ENCODE measurements at regions not wholly inside any gene's neighbourhood (a gene's known extent, or its start where the extent isn't known, plus 50 kb on each side); places are given as distances from the start of the nearest gene placed in this dataset.
"Not testable (repeated sequence)": the region's sequence is repeated elsewhere in the genome, so short reads cannot be mapped to it uniquely, and the experiment has no call there.

DNA sequence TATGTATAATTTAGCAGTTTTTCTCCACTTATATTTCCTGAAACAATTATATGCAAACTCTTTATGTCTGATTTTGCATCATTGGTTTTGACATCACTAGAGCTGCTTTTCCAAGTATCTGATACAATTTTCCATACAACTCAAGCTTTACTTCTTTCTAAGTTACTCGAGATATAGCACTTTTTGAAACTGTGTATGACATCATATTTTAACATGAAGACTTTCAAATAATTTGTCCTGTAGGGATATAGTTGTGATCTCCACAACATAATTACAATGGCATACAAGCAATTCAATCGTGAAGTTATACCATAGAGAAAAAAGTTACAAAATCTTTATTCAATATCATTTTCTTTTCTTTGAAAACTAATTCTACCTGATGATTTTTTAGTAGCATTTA lies 173.0 kb downstream of the LEPR start:
- DNase-seq, result no peak

DNA sequence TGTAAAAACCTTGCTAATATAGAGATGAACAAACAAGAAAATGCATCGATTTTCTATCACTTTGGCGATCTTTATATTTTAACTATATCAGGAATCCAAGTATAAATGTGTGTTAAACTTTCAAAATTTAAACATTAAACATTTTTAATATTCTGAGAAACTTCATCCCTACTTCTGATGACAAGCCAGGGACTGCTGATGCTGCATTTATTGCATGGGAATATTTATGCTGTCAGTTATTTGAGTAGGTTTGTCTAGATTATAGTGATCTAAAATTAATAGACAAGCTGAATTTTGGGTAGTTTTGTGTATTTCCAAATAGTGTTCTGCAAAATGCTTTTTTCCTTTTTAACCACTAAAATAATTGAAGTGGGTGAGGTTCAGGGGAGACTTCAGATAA lies 175.3 kb downstream of the LEPR start:
- no peak for DNase-seq

DNA sequence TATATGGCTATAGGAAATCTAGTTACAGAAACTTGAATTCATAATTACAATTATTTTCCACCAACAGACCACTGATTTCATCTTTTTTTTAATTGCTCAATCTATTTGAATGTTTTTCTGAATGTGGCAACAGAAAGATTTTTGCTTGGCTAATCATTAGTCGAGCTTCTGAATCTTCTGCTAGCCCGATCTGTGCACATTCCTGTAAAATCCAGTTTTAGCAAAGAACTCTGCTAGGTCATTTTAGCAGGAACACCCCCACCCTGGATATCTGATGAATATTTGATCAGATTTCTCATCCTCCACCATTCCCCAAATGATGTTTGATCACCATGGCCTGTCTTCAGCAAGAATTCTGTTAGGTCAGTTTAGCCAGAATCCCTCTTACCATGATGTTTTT lies 176.3 kb downstream of the LEPR start:
- DNase-seq, result no peak

DNA sequence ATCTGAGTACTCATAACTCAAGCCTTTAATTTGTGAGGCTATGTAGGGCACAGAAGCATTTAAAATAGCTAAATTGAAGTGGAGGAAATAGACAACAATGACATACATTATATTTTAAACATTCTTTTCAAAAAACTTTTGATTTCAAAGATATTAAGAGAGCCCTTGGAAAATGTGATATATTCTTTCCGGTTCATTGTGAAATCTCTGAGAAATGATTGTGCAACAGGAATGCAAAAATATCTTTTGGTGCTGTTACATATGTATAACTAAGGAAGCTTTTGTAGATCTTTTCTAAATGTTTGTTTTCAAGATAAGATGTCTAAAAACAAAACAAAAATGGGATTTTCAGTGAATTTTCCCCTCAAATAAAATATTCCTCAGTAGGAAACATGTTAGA lies 185.2 kb downstream of the LEPR start:
- DNase-seq, result no peak

DNA sequence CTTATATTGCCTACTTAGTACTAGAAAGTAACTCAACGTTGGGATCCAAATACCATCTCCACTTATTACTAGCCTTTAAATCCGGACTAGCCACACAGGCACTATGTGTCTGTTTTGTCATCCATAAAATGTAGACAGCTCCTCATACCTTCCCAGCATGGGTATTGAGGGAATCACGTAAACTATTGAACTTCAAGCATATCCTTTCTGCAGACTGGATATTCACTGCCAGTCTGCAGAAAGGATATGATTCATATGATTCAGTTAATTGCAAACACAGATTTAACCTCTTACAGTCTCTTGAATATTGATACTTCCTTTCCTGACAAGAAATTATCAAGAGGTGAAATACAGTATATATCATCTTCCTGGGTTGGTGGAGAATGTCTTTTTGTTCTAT lies 186.0 kb downstream of the LEPR start:
- DNase-seq, result no peak

DNA sequence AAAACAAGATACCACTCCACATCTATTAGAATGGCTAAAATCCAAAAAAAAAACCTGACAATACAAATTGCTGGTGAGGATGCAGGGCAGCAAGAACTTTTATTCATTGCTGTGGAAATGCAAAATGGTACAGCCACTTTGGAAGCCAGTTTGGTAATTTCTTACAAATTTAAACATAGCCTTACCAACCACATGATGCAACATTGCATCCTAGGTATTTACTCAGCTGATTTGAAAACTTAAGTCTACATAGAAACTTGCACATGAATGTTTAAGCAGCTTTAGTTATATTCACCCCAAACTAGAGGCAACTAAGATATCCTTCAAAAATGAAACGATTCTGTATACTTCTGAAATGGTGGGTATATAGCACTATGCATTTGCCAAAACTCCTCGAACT lies 178.8 kb upstream of the PDE4B start:
- no peak for DNase-seq

DNA sequence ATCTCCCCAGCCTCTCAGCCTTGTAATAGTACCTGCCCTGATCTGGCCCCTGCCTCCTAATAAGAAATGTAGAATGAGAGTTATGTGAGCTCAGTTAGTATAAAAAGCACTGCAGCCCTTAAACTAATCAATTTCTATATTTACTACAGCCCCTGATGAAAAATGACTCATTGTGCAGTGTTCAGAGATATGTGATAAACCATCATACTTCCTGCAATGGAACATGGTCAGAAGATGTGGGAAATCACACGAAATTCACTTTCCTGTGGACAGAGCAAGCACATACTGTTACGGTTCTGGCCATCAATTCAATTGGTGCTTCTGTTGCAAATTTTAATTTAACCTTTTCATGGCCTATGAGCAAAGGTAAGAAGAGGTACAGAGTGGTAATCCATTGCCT lies 176.8 kb upstream of the PDE4B start:
- DNase-seq, result no peak

DNA sequence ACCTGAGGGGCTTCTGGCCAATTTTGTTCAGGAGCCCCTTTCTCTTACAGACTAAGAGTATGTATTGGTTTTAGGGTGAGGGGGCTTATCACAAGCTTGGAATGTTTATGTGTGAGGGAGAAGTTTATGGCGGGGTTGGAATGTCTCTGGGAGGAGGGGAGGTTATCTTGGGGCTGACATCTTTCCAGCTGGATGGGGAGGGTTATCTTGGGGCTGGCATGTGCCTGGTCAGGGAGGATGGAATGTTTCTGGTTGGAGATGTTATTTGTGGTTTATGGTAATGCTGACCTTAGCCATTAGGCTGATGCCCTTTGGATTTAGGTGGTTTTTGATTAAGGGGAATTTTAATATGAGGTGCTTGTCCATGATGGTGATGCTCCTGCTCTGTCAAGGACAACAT lies 171.0 kb upstream of the PDE4B start:
- not testable (repeated sequence) for DNase-seq

DNA sequence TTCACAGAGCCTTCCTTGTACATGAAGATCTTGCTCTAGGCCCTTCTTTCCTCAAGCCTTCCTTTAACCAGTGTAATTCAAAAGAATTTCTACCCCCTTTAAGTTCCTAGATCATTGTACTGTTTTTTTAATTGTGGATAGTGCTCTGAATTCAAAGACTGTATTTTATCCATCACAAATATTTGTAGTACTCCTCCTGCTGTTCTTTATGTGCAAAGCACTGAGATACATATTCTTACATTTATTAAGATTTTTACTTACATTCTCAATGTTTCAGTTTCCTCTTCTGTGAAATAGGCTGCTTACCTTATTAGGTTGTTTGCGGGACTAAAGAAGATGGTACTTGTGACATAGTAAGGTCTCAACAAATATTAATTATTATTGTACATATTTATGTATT lies 168.8 kb upstream of the PDE4B start:
- no peak for DNase-seq

DNA sequence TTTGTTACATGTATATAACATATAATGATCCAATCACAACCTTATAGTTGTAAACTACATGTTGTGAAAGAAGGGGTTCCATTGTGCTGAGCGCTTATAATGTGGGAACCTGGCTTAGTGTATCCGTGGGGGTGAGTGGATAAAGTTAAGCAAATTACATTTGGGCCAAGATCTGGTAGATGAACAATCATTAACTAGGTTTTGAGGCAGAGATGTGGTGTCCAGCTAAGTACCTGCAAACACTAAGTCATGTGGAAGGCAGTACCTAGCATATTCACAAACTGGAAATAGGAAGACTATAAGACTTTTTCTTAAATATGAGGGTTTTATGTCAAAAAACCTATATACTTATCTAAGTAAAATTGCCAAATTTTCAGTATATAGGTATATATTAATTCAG lies 167.2 kb upstream of the PDE4B start:
- DNase-seq, result no peak

DNA sequence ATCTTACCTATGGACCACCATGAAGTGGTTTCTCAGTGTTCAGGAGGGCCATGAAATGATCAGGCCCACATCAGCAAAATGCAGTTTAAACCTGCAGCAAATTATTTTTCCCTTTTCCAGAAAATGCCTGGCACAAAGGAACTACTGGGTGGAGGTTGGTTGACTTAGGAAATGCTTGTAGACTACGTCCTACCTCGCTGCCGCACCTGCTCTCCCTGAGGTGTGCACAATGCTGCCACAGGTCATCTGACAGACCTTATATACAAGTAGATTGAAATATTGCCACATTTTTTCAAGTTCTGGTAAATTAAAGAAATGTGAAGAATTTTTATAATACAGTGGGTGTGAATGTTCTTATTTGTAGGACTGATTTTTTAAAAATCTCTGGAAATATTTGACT lies 166.7 kb upstream of the PDE4B start:
- DNase-seq, result no peak

DNA sequence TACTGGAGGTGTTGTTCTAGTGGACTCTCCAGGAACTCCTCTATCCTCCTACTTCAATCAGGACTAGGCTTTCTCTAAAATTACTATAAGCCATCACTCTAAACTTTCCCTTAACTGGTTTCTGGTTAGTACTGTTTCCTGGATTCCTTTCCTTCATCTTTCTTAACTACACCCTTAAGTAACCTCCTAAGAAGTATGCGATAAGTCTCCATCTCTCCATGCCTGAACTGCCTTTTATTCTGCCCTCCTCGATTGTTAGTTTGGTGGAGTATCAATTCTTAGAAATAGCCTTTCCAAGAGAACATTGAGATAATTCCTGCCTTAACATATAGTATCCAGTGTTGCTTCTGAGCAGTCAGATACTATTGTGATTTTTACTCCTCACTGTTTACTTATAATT lies 162.9 kb upstream of the PDE4B start:
- DNase-seq, result no peak

DNA sequence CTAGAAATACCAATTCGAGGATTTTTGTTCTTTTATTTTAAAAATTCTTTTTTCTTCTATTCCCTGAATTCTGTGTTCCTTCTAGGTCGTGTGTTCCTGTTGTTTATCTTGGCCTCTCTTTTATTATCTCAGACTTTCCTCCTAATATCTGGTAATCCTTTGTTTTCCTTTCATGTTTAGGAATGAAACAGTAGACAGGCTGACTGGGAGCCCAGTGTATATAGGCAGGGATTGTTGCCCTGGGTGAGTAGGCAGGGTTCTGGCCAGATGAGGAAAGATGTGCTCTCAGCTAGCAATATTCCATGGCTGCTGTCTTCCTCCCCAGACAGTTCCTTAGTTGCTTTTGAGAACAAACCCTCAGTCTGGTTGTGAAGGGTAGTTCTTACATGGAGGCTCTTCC lies 161.8 kb upstream of the PDE4B start:
- DNase-seq, result no peak

DNA sequence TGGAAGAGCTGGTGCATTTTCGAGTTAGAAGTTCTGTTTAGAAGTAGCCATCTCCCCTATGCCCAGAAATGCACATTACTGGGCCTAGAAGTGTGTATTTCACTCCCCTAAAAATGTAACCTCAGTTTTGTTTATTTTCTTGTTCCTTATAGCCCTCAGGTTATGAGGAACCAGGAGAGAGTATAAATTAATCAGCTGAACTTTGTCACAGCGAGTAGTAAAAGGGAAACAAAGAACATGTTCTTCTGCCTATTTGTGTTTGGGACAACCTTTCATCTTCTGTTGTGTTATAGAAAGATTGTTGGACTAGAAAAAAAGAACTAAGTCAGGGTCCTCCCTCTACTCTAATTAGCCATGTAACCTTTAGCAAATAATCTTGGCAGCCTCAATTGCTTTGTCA lies 160.5 kb upstream of the PDE4B start:
- DNase-seq, result no peak

DNA sequence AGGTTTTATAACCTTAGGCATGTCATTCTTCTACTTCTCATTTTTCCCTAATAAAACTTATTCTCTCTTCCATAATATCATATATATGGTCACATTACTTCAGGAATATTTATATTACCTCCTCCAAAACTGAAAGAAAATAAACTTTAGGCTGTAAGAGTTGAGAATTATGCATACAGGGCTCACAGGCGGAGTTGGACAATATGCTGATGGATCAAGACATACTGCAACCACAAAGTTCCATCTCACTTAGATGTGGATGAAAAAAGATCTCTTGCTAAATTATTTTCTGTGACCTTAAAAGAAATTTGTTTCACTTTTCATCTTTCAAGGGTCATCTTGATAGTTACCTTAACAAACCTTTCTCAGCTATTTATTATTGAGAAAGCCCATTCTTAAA lies 152.6 kb upstream of the PDE4B start:
- DNase-seq, result no peak

DNA sequence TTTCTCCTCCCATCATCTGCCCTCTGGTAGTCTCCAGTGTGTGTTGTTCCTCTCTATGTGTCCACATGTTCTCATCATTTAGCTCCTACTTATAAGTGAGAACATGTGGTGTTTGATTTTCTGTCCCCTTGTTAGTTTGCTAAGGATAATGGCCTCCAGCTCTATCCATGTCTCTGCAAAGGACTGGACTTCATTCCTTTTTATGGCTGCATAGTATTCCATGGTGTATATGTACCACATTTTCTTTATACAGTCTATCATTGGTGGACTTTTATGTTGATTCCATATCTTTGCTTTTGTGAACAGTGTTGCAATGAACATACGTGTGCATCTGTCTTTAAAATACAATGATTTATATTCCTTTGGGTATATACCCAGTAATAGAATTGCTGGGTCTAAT lies 143.5 kb upstream of the PDE4B start:
- DNase-seq, result not testable (repeated sequence)

DNA sequence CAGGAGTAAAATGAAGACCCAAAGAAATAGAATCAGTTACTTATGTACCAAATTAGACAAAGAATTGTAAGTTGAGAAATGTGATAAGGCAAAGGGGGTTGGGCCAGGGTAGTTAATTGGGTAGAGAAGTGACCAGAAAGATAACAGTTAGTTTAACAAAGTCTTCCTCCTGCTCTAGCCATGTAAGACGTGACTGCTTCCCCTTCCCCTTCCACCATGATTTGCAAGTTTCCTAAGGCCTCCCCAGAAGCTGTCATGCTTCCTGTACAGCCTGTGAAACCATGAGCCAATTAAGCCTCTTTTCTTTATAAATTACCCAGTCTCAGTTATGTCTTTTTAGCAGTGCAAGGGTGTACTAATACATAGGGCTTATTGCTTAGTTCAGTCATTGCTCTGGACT lies 142.0 kb upstream of the PDE4B start:
- no peak for DNase-seq

DNA sequence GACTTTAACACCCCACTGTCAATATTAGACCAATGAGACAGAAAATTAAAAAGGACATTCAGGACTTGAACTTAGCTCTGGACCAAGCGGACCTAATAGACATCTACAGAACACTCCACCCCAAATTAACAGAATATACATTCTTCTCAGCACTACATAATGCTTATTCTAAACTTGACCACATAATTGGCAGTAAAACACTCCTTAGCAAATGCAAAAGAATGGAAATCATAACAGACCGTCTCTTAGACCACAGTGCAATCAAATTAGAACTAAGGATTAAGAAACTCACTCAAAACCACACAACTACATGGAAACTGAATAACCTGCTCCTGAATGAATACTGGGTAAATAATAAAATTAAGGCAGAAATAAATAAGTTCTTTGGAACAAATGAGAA lies 138.2 kb upstream of the PDE4B start:
- not testable (repeated sequence) for DNase-seq

DNA sequence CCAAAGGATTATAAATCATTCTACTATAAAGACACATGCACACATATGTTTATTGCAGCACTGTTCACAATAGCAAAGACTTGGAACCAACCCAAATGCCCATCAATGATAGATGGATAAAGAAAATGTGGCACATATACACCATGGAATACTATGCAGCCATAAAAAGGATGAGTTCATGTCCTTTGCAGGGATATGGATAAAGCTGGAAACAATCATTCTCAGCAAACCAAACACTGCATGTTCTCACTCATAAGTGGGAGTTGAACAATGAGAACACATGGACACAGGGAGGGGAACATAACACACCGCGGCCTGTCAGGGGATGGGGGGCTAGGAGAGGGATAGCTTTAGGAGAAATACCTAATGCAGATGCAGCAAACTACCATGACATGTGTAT lies 135.1 kb upstream of the PDE4B start:
- DNase-seq, result not testable (repeated sequence)

DNA sequence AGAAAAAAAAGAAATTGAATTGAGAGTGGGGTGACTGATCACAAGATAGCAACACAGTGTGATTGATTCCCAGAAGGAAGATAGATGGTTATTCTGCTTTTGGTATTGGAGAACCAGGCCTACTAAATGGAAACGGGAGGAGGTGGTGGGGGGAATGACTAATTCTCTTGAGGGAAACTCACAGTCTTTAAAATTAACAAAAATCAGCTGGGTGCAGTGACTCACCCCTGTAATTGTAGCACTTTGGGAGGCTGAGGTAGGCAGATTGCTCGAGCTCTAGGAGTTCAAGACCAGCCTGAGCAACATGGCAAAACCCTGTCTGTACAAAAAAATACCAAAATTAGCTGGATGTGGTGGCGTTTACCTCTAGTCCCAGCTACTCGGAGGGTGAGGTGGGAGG lies 134.6 kb upstream of the PDE4B start:
- no peak for DNase-seq

DNA sequence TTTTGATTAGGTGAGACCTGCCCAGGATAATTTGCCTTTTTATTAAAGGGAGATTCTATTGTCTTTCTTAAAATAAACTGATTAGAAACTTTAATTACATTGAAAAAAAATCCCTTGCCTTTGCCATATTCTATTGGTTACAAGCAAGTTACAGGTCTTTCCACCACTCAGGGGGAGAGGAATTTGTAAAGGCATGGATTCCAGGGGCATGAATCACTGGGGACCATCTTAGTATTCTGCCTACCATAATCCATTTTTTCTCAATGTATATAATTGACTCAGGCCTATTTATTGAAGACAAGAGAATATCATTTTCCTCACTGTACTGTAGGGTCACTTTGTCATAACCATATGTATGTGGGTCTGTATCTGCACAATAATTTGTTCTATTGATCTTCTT lies 124.3 kb upstream of the PDE4B start:
- no peak for DNase-seq

DNA sequence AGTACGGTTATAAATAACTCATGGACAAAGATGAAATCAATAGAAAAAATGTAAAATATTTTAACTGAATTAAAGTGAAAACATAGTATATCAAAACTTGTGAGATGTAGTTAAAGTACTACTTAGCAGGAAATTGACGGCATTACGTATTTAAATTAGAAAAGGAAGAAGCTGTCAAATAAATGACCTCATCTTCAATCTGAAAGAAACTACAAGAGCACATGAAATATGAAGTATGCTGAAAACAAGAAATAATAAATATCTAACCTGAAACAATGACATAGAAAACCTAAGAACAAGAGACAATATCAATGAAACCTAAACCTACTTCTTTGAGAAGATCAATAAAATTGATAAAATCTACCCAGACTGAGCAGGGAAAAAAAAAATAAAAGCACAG lies 122.2 kb upstream of the PDE4B start:
- no peak for DNase-seq

DNA sequence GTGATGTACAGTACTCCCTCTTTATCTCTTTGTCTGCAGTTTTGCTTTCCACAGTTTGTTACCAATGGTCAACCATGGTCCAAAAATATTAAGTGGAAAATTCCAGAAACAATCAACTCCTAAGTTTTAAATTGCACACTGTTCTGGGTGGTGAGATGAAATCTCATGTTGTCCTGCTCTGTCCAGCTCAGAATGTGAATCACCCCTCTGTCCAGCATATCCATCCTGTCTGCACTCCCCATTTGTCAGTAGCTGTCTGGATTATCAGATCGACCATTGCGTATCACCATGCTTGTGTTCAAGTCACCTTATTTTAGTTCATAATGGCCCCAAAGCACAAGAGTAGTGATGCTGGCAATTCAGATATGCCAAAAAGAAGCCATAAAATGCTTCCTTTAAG lies 118.2 kb upstream of the PDE4B start:
- DNase-seq, result no peak

DNA sequence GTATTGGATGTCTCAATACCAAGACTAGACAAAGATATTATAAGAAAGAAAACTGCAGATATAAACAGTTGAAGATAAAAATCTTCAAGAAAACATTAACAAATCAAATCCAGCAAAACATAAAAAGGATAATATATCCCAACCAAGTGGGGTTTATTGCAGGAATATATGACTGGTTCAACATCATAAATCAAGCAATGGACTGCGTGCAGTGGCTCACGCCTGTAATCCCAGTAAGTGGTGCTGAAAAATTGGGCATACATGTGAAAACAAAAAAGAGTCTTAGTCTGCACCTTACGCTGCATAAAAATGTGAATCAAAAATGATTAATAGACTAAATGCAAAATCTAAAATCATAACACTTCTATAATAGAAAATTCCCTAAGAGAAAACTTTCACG lies 112.9 kb upstream of the PDE4B start:
- no peak for DNase-seq

DNA sequence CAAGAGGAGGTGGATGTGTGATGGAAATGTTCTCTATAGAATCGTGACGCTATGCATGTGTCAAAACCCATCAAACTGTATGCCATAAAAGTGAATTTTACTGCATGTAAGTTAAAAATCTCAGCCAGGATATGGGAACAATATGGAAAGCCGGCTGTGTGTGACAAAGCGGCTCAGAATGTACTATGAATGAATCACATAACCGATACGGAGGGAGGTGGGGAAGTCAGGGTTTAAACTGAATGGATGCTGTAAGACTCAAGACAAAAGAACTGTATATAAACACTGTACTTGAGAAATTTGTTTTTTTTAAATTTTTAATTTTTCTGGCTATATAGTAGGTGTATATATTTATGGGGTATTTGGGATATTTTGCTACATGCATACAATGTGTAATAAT lies 111.6 kb upstream of the PDE4B start:
- DNase-seq, result no peak

DNA sequence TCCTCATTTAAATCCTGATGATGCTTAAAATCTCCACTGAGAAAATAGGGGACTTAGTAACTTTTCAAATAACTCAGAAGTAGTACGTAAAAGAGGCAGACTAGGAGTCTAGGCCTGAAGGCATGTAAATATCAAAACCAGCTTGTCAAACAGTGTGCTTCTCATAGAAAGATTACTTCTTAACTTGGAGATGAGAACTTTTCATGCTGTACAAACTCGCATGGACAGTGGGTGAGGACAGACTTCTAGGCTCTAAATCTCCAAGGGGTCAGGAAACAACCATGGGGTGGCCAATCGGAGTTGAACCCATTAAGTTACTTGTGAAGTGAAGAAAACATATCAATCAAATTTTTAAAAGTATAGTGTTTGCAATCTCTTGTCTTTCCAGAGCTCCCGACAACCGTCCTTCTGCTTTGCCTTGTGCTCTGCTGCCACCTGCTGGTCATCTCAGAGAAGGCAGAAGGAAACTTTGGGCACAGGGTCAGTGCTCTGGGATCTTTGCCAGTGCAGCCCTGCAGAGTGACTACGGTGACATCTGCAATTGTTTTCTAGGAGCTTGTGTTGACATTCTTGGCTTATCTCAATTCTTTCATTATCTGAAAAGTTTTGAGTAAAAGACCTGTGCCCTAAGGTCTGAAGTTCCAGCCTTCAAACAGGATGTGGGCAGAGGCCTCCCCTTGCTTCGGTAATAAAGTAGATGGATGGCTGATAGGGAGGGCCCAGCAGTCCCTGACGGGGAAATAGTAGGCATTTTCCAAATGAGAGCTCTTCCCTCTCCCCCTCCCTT lies 105.1 kb upstream of the PDE4B start:
- peak; percentile 38 to 83 (median 66) for DNase-seq

Data from stimulated activated naive CD4-positive, alpha-beta T cell (primary cell).